IPS-11a (cell line): ENCODE measurements at regions not wholly inside any gene's neighbourhood (a gene's known extent, or its start where the extent isn't known, plus 50 kb on each side); places are given as distances from the start of the nearest gene placed in this dataset.
A peak's percentile ranks its signal among the peaks of the same experiment; 100 is the strongest.
"Not testable (repeated sequence)": the region's sequence is repeated elsewhere in the genome, so short reads cannot be mapped to it uniquely, and the experiment has no call there.

Experiments used
- H3K4me3 ChIP-seq: one replicate; pipeline ENCODE4 v1.5.1; 2013; ENCODE audit warnings: low read depth, low read length, control low read depth

- H3K4me3 ChIP-seq, result no peak overlapping the region
Measured at GRCh38 chr5:155684417-155684816, 642.5 kb upstream of the SGCD start.

- H3K4me3 ChIP-seq, result no peak overlapping the region
Measured at GRCh38 chr5:155686131-155686530, 640.8 kb upstream of the SGCD start.

- H3K4me3 ChIP-seq, result no peak overlapping the region
Measured at GRCh38 chr5:155689406-155689805, 637.6 kb upstream of the SGCD start.

- no peak overlapping the region for H3K4me3 ChIP-seq
Measured at GRCh38 chr5:155696362-155696761, 630.6 kb upstream of the SGCD start.

GRCh38 chr5:155697236-155697635 lies 629.7 kb upstream of the SGCD start:
- no peak overlapping the region for H3K4me3 ChIP-seq

GRCh38 chr5:155699385-155699784 lies 627.6 kb upstream of the SGCD start:
- H3K4me3 ChIP-seq, result no peak overlapping the region

GRCh38 chr5:155700333-155700732 lies 626.6 kb upstream of the SGCD start:
- no peak overlapping the region for H3K4me3 ChIP-seq

- no peak overlapping the region for H3K4me3 ChIP-seq
Measured at GRCh38 chr5:155711882-155712281, 615.1 kb upstream of the SGCD start.

- not testable (repeated sequence) for H3K4me3 ChIP-seq
Measured at GRCh38 chr5:155714435-155714834, 612.5 kb upstream of the SGCD start.

- no peak overlapping the region for H3K4me3 ChIP-seq
Measured at GRCh38 chr5:155726267-155726666, 600.7 kb upstream of the SGCD start.

- H3K4me3 ChIP-seq, result peak overlapping the region; percentile 54
Measured at GRCh38 chr5:155727512-155728145, 599.3 kb upstream of the SGCD start.

GRCh38 chr5:155728146-155728856 lies 598.7 kb upstream of the SGCD start:
- H3K4me3 ChIP-seq, result peak overlapping the region; percentile 54

- H3K4me3 ChIP-seq, result peak overlapping the region; percentile 54
Measured at GRCh38 chr5:155728857-155729683, 597.9 kb upstream of the SGCD start.

- H3K4me3 ChIP-seq, result peak overlapping the region; percentile 14
Measured at GRCh38 chr5:155729684-155730059, 597.3 kb upstream of the SGCD start.

GRCh38 chr5:155732587-155733376 lies 594.2 kb upstream of the SGCD start:
- H3K4me3 ChIP-seq, result no peak overlapping the region

GRCh38 chr5:155733935-155734334 lies 593.0 kb upstream of the SGCD start:
- H3K4me3 ChIP-seq, result no peak overlapping the region

- H3K4me3 ChIP-seq, result no peak overlapping the region
Measured at GRCh38 chr5:155735388-155735787, 591.6 kb upstream of the SGCD start.

- no peak overlapping the region for H3K4me3 ChIP-seq
Measured at GRCh38 chr5:155738616-155739015, 588.3 kb upstream of the SGCD start.

GRCh38 chr5:155746367-155747038 lies 580.5 kb upstream of the SGCD start:
- H3K4me3 ChIP-seq, result no peak overlapping the region

- H3K4me3 ChIP-seq, result no peak overlapping the region
Measured at GRCh38 chr5:155750101-155750500, 576.9 kb upstream of the SGCD start.

- no peak overlapping the region for H3K4me3 ChIP-seq
Measured at GRCh38 chr5:155750571-155750970, 576.4 kb upstream of the SGCD start.
